HepG2 (cell line): ENCODE measurements at regions not wholly inside any gene's neighbourhood (a gene's known extent, or its start where the extent isn't known, plus 50 kb on each side); places are given as distances from the start of the nearest gene placed in this dataset.

Experiments used
- ATF1 ChIP-seq: IDR thresholded peaks from 2 replicates; pipeline ENCODE4 v1.6.1; 2016; ENCODE audit warnings: mild to moderate bottlenecking, control low read depth
- CHD4 ChIP-seq: fragments of 200-600 bp; sonication (generic); IDR thresholded peaks from 2 replicates; pipeline ENCODE4 v1.7.0; 2017; ENCODE audit warnings: mild to moderate bottlenecking, low read length, borderline replicate concordance
- CREM ChIP-seq, 2 experiments: sonication (generic) in 1 of 2; formaldehyde crosslinking in 1 of 2; IDR thresholded peaks; 2 replicates each; pipeline versions ENCODE4 v1.4.0 to v1.6.1; 2016 to 2020; ENCODE audit warnings: antibody characterized with exemption in 1 of 2, mild to moderate bottlenecking in 1 of 2, missing genetic modification reagents in 1 of 2
- DBP ChIP-seq: sonication (generic); formaldehyde crosslinking; IDR thresholded peaks from 2 replicates; pipeline ENCODE4 v1.4.0; 2020; ENCODE audit warnings: missing genetic modification reagents; ENCODE audit errors: not compliant biosample characterization
- DDIT3 ChIP-seq: sonication (generic); formaldehyde crosslinking; IDR thresholded peaks from 2 replicates; pipeline ENCODE4 v1.4.0; 2020; ENCODE audit warnings: mild to moderate bottlenecking, missing genetic modification reagents
- FOXJ3 ChIP-seq: sonication (generic); formaldehyde crosslinking; IDR thresholded peaks from 2 replicates; pipeline ENCODE4 v1.4.0; 2020; ENCODE audit warnings: missing genetic modification reagents, mild to moderate bottlenecking, borderline replicate concordance
- FOXO1 ChIP-seq: sonication (generic); formaldehyde crosslinking; IDR thresholded peaks from 2 replicates; pipeline ENCODE4 v1.4.0; 2020; ENCODE audit warnings: missing genetic modification reagents
- MAFG ChIP-seq: sonication (generic); formaldehyde crosslinking; IDR thresholded peaks from 2 replicates; pipeline ENCODE4 v1.5.1; 2020; ENCODE audit warnings: mild to moderate bottlenecking, missing genetic modification reagents
- MED1 ChIP-seq: sonication (generic); formaldehyde crosslinking; IDR thresholded peaks from 2 replicates; pipeline ENCODE4 v1.4.0; 2020; ENCODE audit warnings: missing genetic modification reagents
- MXD3 ChIP-seq: IDR thresholded peaks from 2 replicates; pipeline ENCODE4 v1.6.1; 2016; ENCODE audit warnings: mild to moderate bottlenecking, missing biosample characterization, missing genetic modification reagents
- NAIF1 ChIP-seq: sonication (generic); formaldehyde crosslinking; IDR thresholded peaks from 2 replicates; pipeline ENCODE4 v1.5.0; 2020; ENCODE audit warnings: mild to moderate bottlenecking, missing genetic modification reagents, borderline replicate concordance
- NCOR1 ChIP-seq: fragments of 200-600 bp; sonication (generic); IDR thresholded peaks from 2 replicates; pipeline ENCODE4 v1.7.0; 2017; ENCODE audit warnings: antibody characterized with exemption, low read length, borderline replicate concordance
- NR2F2 ChIP-seq: IDR thresholded peaks from 2 replicates; pipeline ENCODE4 v1.6.1; 2012; ENCODE audit warnings: low read depth, inconsistent platforms, borderline replicate concordance
- PITX1 ChIP-seq: sonication (generic); formaldehyde crosslinking; IDR thresholded peaks from 2 replicates; pipeline ENCODE4 v1.5.1; 2020; ENCODE audit warnings: mild to moderate bottlenecking, missing genetic modification reagents
- PRDM10 ChIP-seq: sonication (generic); formaldehyde crosslinking; IDR thresholded peaks from 2 replicates; pipeline ENCODE4 v1.4.0; 2020; ENCODE audit warnings: low read depth, missing genetic modification reagents
- RORA ChIP-seq: sonication (generic); formaldehyde crosslinking; IDR thresholded peaks from 2 replicates; pipeline ENCODE4 v1.5.0; 2020; ENCODE audit warnings: mild to moderate bottlenecking, missing genetic modification reagents, moderate library complexity
- SOX6 ChIP-seq, 2 experiments: fragments of 450-650 bp in 1 of 2; sonication (generic) in 1 of 2; formaldehyde crosslinking in 1 of 2; IDR thresholded peaks; 2 replicates each; pipeline versions ENCODE4 v1.4.0 to v1.6.1; 2017 to 2020; ENCODE audit warnings: antibody characterized with exemption in 1 of 2, mild to moderate bottlenecking in 1 of 2, missing genetic modification reagents in 1 of 2
- SP140L ChIP-seq: sonication (generic); formaldehyde crosslinking; IDR thresholded peaks from 2 replicates; pipeline ENCODE4 v1.4.0; 2020; ENCODE audit warnings: missing genetic modification reagents, borderline replicate concordance
- TARDBP ChIP-seq: sonication (generic); formaldehyde crosslinking; IDR thresholded peaks from 2 replicates; pipeline ENCODE4 v1.8.0; 2022; ENCODE audit warnings: mild to moderate bottlenecking, missing genetic modification reagents
- TGIF2 ChIP-seq: IDR thresholded peaks from 2 replicates; pipeline ENCODE4 v1.6.1; 2016; ENCODE audit warnings: control low read depth, missing compliant biosample characterization
- TOE1 ChIP-seq: sonication (generic); formaldehyde crosslinking; IDR thresholded peaks from 2 replicates; pipeline ENCODE4 v1.4.0; 2020; ENCODE audit warnings: mild to moderate bottlenecking, missing genetic modification reagents
- ZC3H4 ChIP-seq: sonication (generic); formaldehyde crosslinking; IDR thresholded peaks from 2 replicates; pipeline ENCODE4 v1.4.0; 2020; ENCODE audit warnings: missing genetic modification reagents, borderline replicate concordance
- ZEB1 ChIP-seq: IDR thresholded peaks from 2 replicates; pipeline ENCODE4 v1.6.1; 2012; ENCODE audit warnings: mild to moderate bottlenecking, low read depth, inconsistent platforms; ENCODE audit not compliant: insufficient replicate concordance
- ZFP1 ChIP-seq: IDR thresholded peaks from 2 replicates; pipeline ENCODE4 v1.6.1; 2016
- ZNF441 ChIP-seq: sonication (generic); formaldehyde crosslinking; IDR thresholded peaks from 2 replicates; pipeline ENCODE4 v1.7.0; 2021; ENCODE audit warnings: missing genetic modification reagents, borderline replicate concordance
- ZNF619 ChIP-seq: sonication (generic); formaldehyde crosslinking; IDR thresholded peaks from 2 replicates; pipeline ENCODE4 v1.4.0; 2020; ENCODE audit warnings: mild to moderate bottlenecking, missing genetic modification reagents
- ZNF724P ChIP-seq: sonication (generic); formaldehyde crosslinking; IDR thresholded peaks from 2 replicates; pipeline ENCODE4 v1.8.0; 2022; ENCODE audit warnings: missing genetic modification reagents, borderline replicate concordance

- TF ChIP-seq ZC3H4: no peak
- no peak for TF ChIP-seq ZNF724P (CRISPR knock-in tag)
- no peak; the same call in 1 of the 2 replicates for TF ChIP-seq RORA (CRISPR knock-in tag)
- no peak for TF ChIP-seq MXD3 (CRISPR knock-in tag)
- no peak for TF ChIP-seq ZNF619 (CRISPR knock-in tag)
- TF ChIP-seq ZFP1 (CRISPR knock-in tag): 0 out of 2 replicates have a peak, but pooled peaks have one; percentile 25
- TF ChIP-seq CHD4: no peak
- no peak for TF ChIP-seq ZNF441 (CRISPR knock-in tag)
- TF ChIP-seq FOXJ3 (CRISPR knock-in tag): peak; percentile 69; the same call in 1 of the 2 replicates
- no peak for TF ChIP-seq DDIT3 (CRISPR knock-in tag)
- no peak for TF ChIP-seq PITX1 (CRISPR knock-in tag)
- TF ChIP-seq MAFG (CRISPR knock-in tag): no peak
- no peak for TF ChIP-seq TGIF2 (CRISPR knock-in tag)
- TF ChIP-seq NR2F2: peak; percentile 63; the same call in 1 of the 2 replicates
- 0 out of 2 replicates have a peak, but pooled peaks have one; percentile 48 for TF ChIP-seq FOXO1 (CRISPR knock-in tag)
- no peak for TF ChIP-seq SP140L (CRISPR knock-in tag)
- TF ChIP-seq MED1 (CRISPR knock-in tag): no peak
- no peak for TF ChIP-seq TOE1 (CRISPR knock-in tag)
- no peak for TF ChIP-seq DBP (CRISPR knock-in tag)
- TF ChIP-seq SOX6 (IDR thresholded peaks at IDR 0.05): no peak
- peak; percentile 66; the same call in 1 of the 2 replicates for TF ChIP-seq SOX6 (CRISPR knock-in tag; IDR thresholded peaks at IDR 0.05)
- no peak for TF ChIP-seq PRDM10 (CRISPR knock-in tag)
- no peak for TF ChIP-seq ZEB1
- no peak for TF ChIP-seq NAIF1
- no peak for TF ChIP-seq TARDBP
- TF ChIP-seq CREM (IDR thresholded peaks at IDR 0.05): peak; percentile 41; the same call in 1 of the 2 replicates
- no peak for TF ChIP-seq CREM (CRISPR knock-in tag; IDR thresholded peaks at IDR 0.05)
- TF ChIP-seq ATF1: no peak
- TF ChIP-seq NCOR1: peak; percentile 41; the same call in 1 of the 2 replicates
Measured at GRCh38 chr5:57102905-57103255, 71.0 kb upstream of the GPBP1 start (continued).
